Ascending aorta (tissue), 2 donors: ENCODE measurements at regions not wholly inside any gene's neighbourhood (a gene's known extent, or its start where the extent isn't known, plus 50 kb on each side); places are given as distances from the start of the nearest gene placed in this dataset.

Source experiments
- DNase-seq, 2 donors: peaks; one replicate each; pipeline ENCODE4 v3.0.0-alpha.2; 2019; ENCODE audit warnings: low spot score in 2 of 2
- H3K27ac ChIP-seq, 2 donors: fragments of 200-600 bp; sonication (generic); one replicate each; pipeline ENCODE4 v1.5.1; 2016 to 2017; ENCODE audit warnings: mild to moderate bottlenecking in 1 of 2
- H3K27me3 ChIP-seq: fragments of 200-600 bp; sonication (generic); one replicate; pipeline ENCODE4 v1.5.1; 2017
- H3K36me3 ChIP-seq, 2 donors: fragments of 200-600 bp; sonication (generic); one replicate each; pipeline ENCODE4 v1.5.1; 2016
- H3K4me1 ChIP-seq, 2 donors: fragments of 200-600 bp; sonication (generic); one replicate each; pipeline ENCODE4 v1.5.1; 2016 to 2017; ENCODE audit warnings: mild to moderate bottlenecking in 1 of 2
- H3K4me3 ChIP-seq, 2 donors: fragments of 200-600 bp; sonication (generic); one replicate each; pipeline ENCODE4 v1.5.1; 2016 to 2017; ENCODE audit warnings: mild to moderate bottlenecking in 1 of 2
- H3K9me3 ChIP-seq, 2 donors: fragments of 200-600 bp; sonication (generic); one replicate each; pipeline ENCODE4 v1.5.1; 2016
- CTCF ChIP-seq, 3 experiments: fragments of 200-600 bp in 2 of 3; fragments of 450-650 bp in 1 of 3; sonication (generic) in 2 of 3; IDR thresholded peaks; one replicate each; pipeline ENCODE4 v1.5.1; 2016 to 2019; ENCODE audit warnings: antibody characterized with exemption in 3 of 3, mild to moderate bottlenecking in 1 of 3, moderate library complexity in 1 of 3
- intact Hi-C: fragments of 100-400 bp; cut with DNase I; formaldehyde crosslinking; loops from one replicate; pipeline ENCODE4 v1.15.1; 2023

- no peaks in the 10 kb centered on the region for H3K36me3 ChIP-seq
- no peaks in the 10 kb centered on the region for H3K27me3 ChIP-seq
- intact Hi-C loops, result no loop called here
- no peaks in the 10 kb centered on the region for H3K9me3 ChIP-seq
- H3K4me3 ChIP-seq, result no peak overlapping the region
- H3K27ac ChIP-seq, result no peak overlapping the region
- peak in 1 of 2 donors; percentile 54 for DNase-seq
- no peak for TF ChIP-seq CTCF (IDR thresholded peaks at IDR 0.05)
- H3K4me1 ChIP-seq, result no peaks in the 10 kb centered on the region
These were observed 243.8 kb upstream of the TLE3 start for GRCh38 chr15:70341566-70341965.

- H3K4me3 ChIP-seq, result no peak overlapping the region
- no peak overlapping the region for H3K27ac ChIP-seq
- no peaks in the 10 kb centered on the region for H3K4me1 ChIP-seq
- H3K36me3 ChIP-seq, result no peaks in the 10 kb centered on the region
- no peak for DNase-seq
- TF ChIP-seq CTCF (IDR thresholded peaks at IDR 0.05), result no peak
- intact Hi-C loops, result no loop called here
- no peaks in the 10 kb centered on the region for H3K9me3 ChIP-seq
- no peaks in the 10 kb centered on the region for H3K27me3 ChIP-seq
These were observed 242.8 kb upstream of the TLE3 start for GRCh38 chr15:70340494-70340870.

- intact Hi-C loops, result no loop called here
- H3K36me3 ChIP-seq, result no peaks in the 10 kb centered on the region
- H3K9me3 ChIP-seq, result no peaks in the 10 kb centered on the region
- H3K27me3 ChIP-seq, result no peaks in the 10 kb centered on the region
- peak in 1 of 2 donors; percentile 61 for DNase-seq
- no peak overlapping the region for H3K27ac ChIP-seq
- H3K4me1 ChIP-seq, result no peaks in the 10 kb centered on the region
- no peak overlapping the region for H3K4me3 ChIP-seq
- no peak for TF ChIP-seq CTCF (IDR thresholded peaks at IDR 0.05)
These were observed 242.1 kb upstream of the TLE3 start for GRCh38 chr15:70339571-70340493.

- Histone ChIP-seq H3K4me3 (no peak overlapping the region), H3K4me1 (no peaks in the 10 kb centered on the region), H3K36me3 (no peaks in the 10 kb centered on the region), H3K9me3 (peaks cover 0 to 8% of the 10 kb centered on the region in 2 donors), H3K27me3 (no peaks in the 10 kb centered on the region), H3K27ac (no peak overlapping the region)
- intact Hi-C loops, result no loop called here
- no peak for DNase-seq
- no peak for TF ChIP-seq CTCF (IDR thresholded peaks at IDR 0.05)
These were observed 239.8 kb upstream of the TLE3 start for GRCh38 chr15:70337277-70338186.

GRCh38 chr15:70336425-70337009, 238.8 kb upstream of the TLE3 start:
- peaks cover 0 to 8% of the 10 kb centered on the region in 2 donors for H3K9me3 ChIP-seq
- no peak for TF ChIP-seq CTCF (IDR thresholded peaks at IDR 0.05)
- intact Hi-C loops, result no loop called here
- no peak overlapping the region for H3K4me3 ChIP-seq
- H3K27me3 ChIP-seq, result no peaks in the 10 kb centered on the region
- H3K4me1 ChIP-seq, result no peaks in the 10 kb centered on the region
- no peak for DNase-seq
- no peak overlapping the region for H3K27ac ChIP-seq
- H3K36me3 ChIP-seq, result no peaks in the 10 kb centered on the region
